ENCODE measurements at regions not wholly inside any gene's neighbourhood (a gene's known extent, or its start where the extent isn't known, plus 50 kb on each side); places are given as distances from the start of the nearest gene placed in this dataset.
"Not testable (repeated sequence)": the region's sequence is repeated elsewhere in the genome, so short reads cannot be mapped to it uniquely, and the experiment has no call there.

- DNase-seq: no peak
These were observed 627.9 kb upstream of the TBX3 start for GRCh38 chr12:115311875-115312274.

DNA sequence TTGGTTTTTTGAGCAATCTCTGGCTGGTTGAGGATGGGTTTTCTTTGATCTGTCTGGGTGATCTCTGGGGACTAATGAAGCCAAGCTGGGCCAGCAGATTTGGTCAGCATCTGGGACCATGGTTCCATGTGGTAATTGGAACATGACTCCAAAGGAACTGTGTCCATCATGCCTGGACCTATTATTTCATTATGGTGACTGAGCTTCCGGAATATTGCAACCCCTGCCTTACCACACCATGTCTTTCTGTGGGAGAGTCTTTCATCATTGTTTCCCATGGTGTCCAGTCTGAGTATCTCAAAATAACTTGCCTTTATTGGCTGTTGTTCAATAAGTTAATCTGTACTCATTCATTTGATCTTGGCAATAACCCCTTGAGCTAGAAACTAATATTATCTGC, 624.9 kb upstream of the TBX3 start:
- no peak for DNase-seq

- no peak for DNase-seq
These were observed 622.4 kb upstream of the TBX3 start for GRCh38 chr12:115306380-115306779.

- no peak for DNase-seq
These were observed 621.9 kb upstream of the TBX3 start for GRCh38 chr12:115305867-115306266.

DNA sequence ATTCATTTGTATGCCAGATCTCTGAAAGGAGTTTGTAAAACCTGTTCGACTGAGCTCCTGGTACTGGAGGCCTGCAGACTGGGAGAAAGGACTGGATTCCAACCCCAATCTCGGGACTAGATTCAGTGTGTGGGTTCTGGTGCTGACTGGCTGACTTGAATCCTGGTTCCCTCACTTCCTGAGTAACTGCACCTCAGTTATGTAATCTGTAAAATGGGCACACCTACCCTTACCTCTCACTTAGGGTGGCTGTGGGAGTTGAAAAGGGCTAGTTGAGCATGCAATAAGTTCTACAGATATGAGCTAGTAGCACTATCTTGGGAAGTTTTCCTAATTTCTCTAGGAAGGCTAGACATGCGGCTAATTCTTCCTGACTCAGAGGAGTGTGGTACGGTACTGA, 621.3 kb upstream of the TBX3 start:
- DNase-seq: no peak

DNA sequence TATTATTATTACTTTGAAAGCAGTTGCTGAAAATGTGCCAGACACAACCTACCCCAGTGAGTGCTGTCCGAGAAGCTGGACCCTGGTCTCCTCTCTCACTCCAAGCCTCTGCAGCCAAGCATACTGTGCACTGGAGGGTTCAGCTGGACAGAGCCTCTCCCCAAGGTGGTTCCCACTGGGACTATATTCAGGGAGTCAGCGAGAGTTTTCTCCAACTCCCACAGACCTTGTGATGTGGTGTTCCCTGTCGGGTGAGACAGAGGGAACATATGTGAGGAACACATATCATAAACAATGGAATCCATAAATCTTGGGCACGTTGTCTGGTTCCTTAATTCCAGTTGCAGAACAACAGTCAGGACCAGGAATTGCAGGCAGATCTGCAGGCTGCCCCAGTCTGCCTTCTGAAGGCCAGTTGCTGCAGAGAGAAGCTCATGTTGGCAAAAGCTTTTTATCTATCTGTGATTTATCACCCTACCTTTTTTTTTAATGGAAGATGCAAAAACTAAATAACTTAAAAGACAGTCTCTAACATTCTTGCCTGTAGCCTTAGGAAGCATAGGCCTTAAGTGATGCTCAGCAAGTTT, 619.8 kb upstream of the TBX3 start:
- DNase-seq: peak; percentile 12

GRCh38 chr12:115297445-115297844, 613.5 kb upstream of the TBX3 start:
- no peak for DNase-seq

GRCh38 chr12:115296613-115297198, 612.7 kb upstream of the TBX3 start:
- no peak for DNase-seq

DNA sequence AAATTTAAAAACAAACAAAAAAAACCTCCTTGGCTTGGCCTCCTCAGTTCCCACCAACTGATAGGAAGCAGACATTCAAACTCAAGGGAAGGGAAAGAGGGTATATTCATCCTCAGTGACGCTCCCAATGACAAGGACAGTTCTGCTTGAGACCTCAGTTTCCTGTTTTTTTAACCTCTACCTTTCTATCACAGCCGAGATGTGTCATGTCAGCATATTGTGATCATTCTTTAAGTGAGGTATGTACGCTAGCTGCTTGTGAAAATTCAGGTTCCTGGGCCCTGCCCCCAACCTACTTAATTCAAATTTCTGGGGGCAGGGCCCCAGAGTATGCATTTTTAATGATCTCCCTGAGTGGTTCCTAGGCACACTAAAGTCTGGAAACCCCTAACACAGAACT, 611.9 kb upstream of the TBX3 start:
- DNase-seq: no peak

DNA sequence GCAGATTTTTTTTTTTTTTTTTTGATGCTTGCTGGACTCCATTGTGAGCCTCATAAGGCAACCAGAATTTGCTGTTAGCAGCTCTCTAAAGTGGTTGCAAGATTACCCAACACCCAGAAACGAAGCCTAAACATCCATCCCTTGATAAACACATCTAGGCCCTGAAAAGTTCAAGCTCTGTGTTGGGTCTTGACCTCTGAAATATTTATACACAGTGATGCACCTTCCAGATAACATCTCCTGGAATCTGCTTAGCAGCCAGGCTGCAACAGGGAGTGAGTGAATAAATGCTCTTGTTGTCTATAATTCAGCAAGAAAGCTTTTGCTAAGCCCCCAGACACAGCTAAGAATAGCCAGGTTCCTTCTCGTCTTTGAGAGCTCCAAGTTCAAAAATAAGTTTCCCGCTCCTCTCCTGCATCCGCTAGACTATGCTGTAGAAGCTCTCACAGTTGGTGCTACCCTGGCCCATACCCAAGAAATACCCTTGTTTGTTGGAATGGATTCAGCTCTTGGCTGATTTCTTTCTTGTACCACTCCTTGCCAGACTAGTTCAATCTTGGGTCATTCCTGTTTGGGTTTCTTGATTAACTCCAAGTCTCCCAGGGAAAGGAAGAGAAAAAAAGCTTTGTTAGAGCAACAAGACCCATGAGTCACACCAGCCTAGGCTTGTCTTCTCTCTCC, 610.6 kb upstream of the TBX3 start:
- DNase-seq: no peak

DNA sequence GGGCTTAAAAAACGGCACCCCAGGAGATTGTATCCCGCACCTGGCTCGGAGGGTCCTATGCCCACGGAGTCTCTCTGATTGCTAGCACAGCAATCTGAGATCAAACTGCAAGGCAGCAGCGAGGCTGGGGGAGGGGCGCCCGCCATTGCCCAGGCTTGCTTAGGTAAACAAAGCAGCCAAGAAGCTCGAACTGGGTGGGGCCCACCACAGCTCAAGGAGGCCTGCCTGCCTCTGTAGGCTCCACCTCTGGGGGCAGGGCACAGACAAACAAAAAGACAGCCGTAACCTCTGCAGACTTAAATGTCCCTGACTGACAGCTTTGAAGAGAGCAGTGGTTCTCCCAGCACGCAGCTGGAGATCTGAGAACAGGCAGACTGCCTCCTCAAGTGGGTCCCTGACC, 601.5 kb upstream of the TBX3 start:
- not testable (repeated sequence) for DNase-seq

GRCh38 chr12:115273456-115273855, 589.5 kb upstream of the TBX3 start:
- DNase-seq: no peak

- no peak for DNase-seq
These were observed 584.5 kb upstream of the TBX3 start for GRCh38 chr12:115268451-115268850.

GRCh38 chr12:115267891-115268290, 583.9 kb upstream of the TBX3 start:
- peak; percentile 27 for DNase-seq

- DNase-seq: no peak
These were observed 583.5 kb upstream of the TBX3 start for GRCh38 chr12:115267464-115267863.

- no peak for DNase-seq
These were observed 580.6 kb upstream of the TBX3 start for GRCh38 chr12:115264605-115265004.

GRCh38 chr12:115261691-115262398, 577.9 kb upstream of the TBX3 start:
- no peak for DNase-seq

GRCh38 chr12:115260762-115261675, 577.0 kb upstream of the TBX3 start:
- DNase-seq: no peak

DNA sequence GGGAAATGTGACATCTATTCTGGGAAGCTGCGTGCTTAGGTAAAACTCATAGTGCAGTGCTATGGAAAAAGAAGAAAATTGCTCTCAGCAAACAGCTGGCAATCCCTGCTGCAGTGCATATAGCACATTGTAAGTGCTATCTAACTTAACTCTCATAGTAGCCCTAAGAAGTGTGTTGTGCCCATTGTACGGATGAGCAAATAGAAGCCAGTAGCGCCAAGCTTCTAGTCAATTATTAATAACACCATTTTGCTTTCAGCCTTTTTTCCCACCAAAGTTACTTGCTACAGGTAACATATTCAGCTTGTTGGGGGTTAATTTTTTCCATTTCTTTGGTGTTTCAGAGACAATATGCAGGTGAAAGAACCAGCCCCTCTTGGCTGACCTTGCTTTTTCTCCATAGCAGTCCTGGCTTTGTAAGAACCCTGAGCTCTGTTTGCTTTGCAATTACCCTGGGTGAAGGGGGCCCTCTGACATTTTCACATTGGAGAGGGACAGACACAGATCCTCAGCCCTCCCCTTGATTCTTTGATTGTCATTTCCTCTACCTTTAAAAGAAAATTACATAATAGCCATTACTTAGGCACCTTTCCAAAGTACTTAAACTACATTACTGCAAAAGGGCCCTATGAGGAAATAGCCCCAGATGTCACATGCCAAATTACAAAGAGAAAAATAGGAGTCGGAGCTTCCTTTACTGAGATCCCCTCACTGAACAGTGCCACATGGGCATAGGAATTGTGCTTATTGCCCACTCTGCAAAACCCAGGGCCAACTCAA, 576.2 kb upstream of the TBX3 start:
- DNase-seq: no peak

- peak; percentile 49 for DNase-seq
These were observed 573.8 kb upstream of the TBX3 start for GRCh38 chr12:115257791-115258190.

DNA sequence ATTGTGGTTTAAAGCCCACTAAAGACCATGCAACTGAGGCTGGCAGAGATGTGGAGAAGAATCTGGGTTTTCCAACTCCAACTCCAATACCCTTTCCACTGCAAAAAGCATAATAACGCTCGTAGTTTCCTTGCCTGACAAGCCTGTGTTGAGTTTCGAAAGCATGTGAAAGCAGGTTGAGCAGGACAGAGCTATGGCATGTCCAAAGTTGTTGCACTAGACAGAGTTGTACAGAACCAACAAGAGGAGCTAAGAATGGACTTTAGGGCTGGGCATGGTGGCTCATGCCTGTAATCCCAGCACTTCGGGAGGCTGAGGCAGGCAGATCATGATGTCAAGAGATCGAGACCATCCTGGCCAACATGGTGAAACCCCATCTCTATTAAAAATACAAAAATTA, 572.0 kb upstream of the TBX3 start:
- DNase-seq: no peak

GRCh38 chr12:115255257-115255656, 571.3 kb upstream of the TBX3 start:
- DNase-seq: no peak

Measured in skin of body (tissue), 1 donor.